ENCODE measurements at regions not wholly inside any gene's neighbourhood (a gene's known extent, or its start where the extent isn't known, plus 50 kb on each side); places are given as distances from the start of the nearest gene placed in this dataset.

DNA sequence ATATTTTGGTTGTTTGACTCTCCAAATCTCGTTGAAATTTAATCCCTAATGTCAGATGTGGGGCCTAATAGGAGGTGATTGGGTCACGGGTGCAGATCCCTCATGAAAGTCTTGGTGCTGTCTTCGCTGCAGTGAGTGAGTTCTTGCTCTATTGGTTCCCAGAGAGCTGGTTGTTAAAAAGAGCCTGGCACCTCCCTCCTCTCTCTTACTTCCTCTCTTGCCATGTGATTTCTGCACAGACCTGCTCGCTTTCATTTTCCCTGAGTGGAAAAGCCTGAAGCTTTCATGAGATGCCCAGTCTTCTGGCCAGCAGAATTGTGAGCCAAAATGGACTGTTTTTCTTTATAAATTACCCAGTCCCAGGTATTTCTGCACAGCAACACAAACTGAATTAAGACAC lies 221.6 kb downstream of the MAT2B start:
- TF ChIP-seq GTF2I (CRISPR knock-in tag; conservative IDR thresholded peaks at IDR 0.05), result no peak
- TF ChIP-seq, protein P1, sequence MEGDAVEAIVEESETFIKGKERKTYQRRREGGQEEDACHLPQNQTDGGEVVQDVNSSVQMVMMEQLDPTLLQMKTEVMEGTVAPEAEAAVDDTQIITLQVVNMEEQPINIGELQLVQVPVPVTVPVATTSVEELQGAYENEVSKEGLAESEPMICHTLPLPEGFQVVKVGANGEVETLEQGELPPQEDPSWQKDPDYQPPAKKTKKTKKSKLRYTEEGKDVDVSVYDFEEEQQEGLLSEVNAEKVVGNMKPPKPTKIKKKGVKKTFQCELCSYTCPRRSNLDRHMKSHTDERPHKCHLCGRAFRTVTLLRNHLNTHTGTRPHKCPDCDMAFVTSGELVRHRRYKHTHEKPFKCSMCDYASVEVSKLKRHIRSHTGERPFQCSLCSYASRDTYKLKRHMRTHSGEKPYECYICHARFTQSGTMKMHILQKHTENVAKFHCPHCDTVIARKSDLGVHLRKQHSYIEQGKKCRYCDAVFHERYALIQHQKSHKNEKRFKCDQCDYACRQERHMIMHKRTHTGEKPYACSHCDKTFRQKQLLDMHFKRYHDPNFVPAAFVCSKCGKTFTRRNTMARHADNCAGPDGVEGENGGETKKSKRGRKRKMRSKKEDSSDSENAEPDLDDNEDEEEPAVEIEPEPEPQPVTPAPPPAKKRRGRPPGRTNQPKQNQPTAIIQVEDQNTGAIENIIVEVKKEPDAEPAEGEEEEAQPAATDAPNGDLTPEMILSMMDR (IDR thresholded peaks at IDR 0.05), result no peak
- TF ChIP-seq FOXP1 (CRISPR knock-in tag; IDR thresholded peaks at IDR 0.05; ENCODE audit: borderline replicate concordance), result no peak
- TF ChIP-seq ATF1 (CRISPR knock-in tag; IDR thresholded peaks at IDR 0.05), result no peak
- TF ChIP-seq FOXK1 (CRISPR knock-in tag; IDR thresholded peaks at IDR 0.05), result no peak
- no peak for TF ChIP-seq NR1H2 (CRISPR knock-in tag; IDR thresholded peaks at IDR 0.05)
- TF ChIP-seq ZBTB21 (CRISPR knock-in tag; IDR thresholded peaks at IDR 0.05; ENCODE audit: borderline replicate concordance), result no peak
- no peak for TF ChIP-seq ZNF263 (CRISPR knock-in tag; IDR thresholded peaks at IDR 0.05; ENCODE audit: low read depth)
- no peak for TF ChIP-seq ATF2 (CRISPR knock-in tag; IDR thresholded peaks at IDR 0.05; ENCODE audit: borderline replicate concordance, low read depth)
- TF ChIP-seq ATF3 (CRISPR knock-in tag; conservative IDR thresholded peaks at IDR 0.05), result no peak
